DOHH2 (cell line): ENCODE measurements at regions not wholly inside any gene's neighbourhood (a gene's known extent, or its start where the extent isn't known, plus 50 kb on each side); places are given as distances from the start of the nearest gene placed in this dataset.
"Not testable (repeated sequence)": the region's sequence is repeated elsewhere in the genome, so short reads cannot be mapped to it uniquely, and the experiment has no call there.

ENCODE experiments used
- CTCF ChIP-seq: fragments of 200-600 bp; sonication (generic); IDR thresholded peaks from one replicate; pipeline ENCODE4 v1.5.1; 2014; ENCODE audit warnings: antibody characterized with exemption, mild to moderate bottlenecking, low read depth, low read length; ENCODE audit not compliant: poor library complexity, severe bottlenecking
- EZH2phosphoT487 ChIP-seq: fragments of 200-600 bp; sonication (generic); IDR thresholded peaks from 2 replicates; pipeline ENCODE4 v1.6.1; 2017; ENCODE audit warnings: borderline replicate concordance, mild to moderate bottlenecking, antibody characterized with exemption, low read length, moderate library complexity, mixed read lengths

GRCh38 chr21:9010121-9010795, 1511.1 kb upstream of the TPTE start:
- TF ChIP-seq CTCF, EZH2phosphoT487: not testable (repeated sequence)
